Renal cortex interstitium (tissue), 11 donors: ENCODE measurements at regions not wholly inside any gene's neighbourhood (a gene's known extent, or its start where the extent isn't known, plus 50 kb on each side); places are given as distances from the start of the nearest gene placed in this dataset.

Experiments
- DNase-seq, 11 donors: peaks; one replicate each; pipeline ENCODE4 v3.0.0-alpha.2; 2013; ENCODE audit warnings: low read depth in 9 of 11, low spot score in 4 of 11; ENCODE audit errors: extremely low read depth in 1 of 11

- peak in 7 of 11 donors; percentile 52 to 87 (median 80) for DNase-seq
Measured at GRCh38 chr22:44597616-44598015, 99.6 kb upstream of the RTL6 start.

GRCh38 chr22:44596396-44597125 lies 98.5 kb upstream of the RTL6 start:
- DNase-seq = no peak

GRCh38 chr22:44595841-44596341 lies 97.9 kb upstream of the RTL6 start:
- DNase-seq = peak in 10 of 11 donors; percentile 58 to 89 (median 75)

- peak in 1 of 11 donors; percentile 33 for DNase-seq
Measured at GRCh38 chr22:44594951-44595350, 96.9 kb upstream of the RTL6 start.

GRCh38 chr22:44592824-44593148 lies 94.8 kb upstream of the RTL6 start:
- DNase-seq = no peak

GRCh38 chr22:44592126-44592823 lies 94.2 kb upstream of the RTL6 start:
- no peak for DNase-seq

- DNase-seq = no peak
Measured at GRCh38 chr22:44591146-44591790, 93.2 kb upstream of the RTL6 start.

- no peak for DNase-seq
Measured at GRCh38 chr22:44590291-44590690, 92.3 kb upstream of the RTL6 start.

GRCh38 chr22:44589831-44590230 lies 91.8 kb upstream of the RTL6 start:
- DNase-seq = no peak

- no peak for DNase-seq
Measured at GRCh38 chr22:44588348-44588747, 90.3 kb upstream of the RTL6 start.

GRCh38 chr22:44587737-44588310 lies 89.8 kb upstream of the RTL6 start:
- DNase-seq = no peak

- DNase-seq = peak in 8 of 11 donors; percentile 55 to 86 (median 67)
Measured at GRCh38 chr22:44586999-44587736, 89.1 kb upstream of the RTL6 start.

GRCh38 chr22:44586351-44586990 lies 88.4 kb upstream of the RTL6 start:
- DNase-seq = no peak

GRCh38 chr22:44585559-44586350 lies 87.7 kb upstream of the RTL6 start:
- DNase-seq = no peak

- DNase-seq = no peak
Measured at GRCh38 chr22:44584256-44584902, 86.3 kb upstream of the RTL6 start.

GRCh38 chr22:44583854-44584253 lies 85.8 kb upstream of the RTL6 start:
- no peak for DNase-seq

- no peak for DNase-seq
Measured at GRCh38 chr22:44583061-44583760, 85.2 kb upstream of the RTL6 start.
